Type B pancreatic cell (in vitro differentiated cells): ENCODE measurements at regions not wholly inside any gene's neighbourhood (a gene's known extent, or its start where the extent isn't known, plus 50 kb on each side); places are given as distances from the start of the nearest gene placed in this dataset.

Experiments used
- DNase-seq: peaks from one replicate; pipeline ENCODE4 v3.0.0; 2021; ENCODE audit warnings: mixed read lengths; ENCODE audit not compliant: unreplicated experiment; ENCODE audit errors: extremely low spot score
- H3K27ac Mint-ChIP-seq: 2 replicates; pipeline ENCODE4 v1.8.0; 2021; ENCODE audit warnings: mild to moderate bottlenecking, mixed read lengths
- H3K27me3 Mint-ChIP-seq: 2 replicates; pipeline ENCODE4 v1.8.0; 2021; ENCODE audit warnings: mixed read lengths
- H3K36me3 Mint-ChIP-seq: 2 replicates; pipeline ENCODE4 v1.8.0; 2021; ENCODE audit warnings: mixed read lengths
- H3K4me1 Mint-ChIP-seq: one replicate; pipeline ENCODE4 v1.8.0; 2021; ENCODE audit warnings: mixed read lengths; ENCODE audit not compliant: unreplicated experiment
- H3K4me3 Mint-ChIP-seq: 2 replicates; pipeline ENCODE4 v1.8.0; 2021; ENCODE audit warnings: mild to moderate bottlenecking, mixed read lengths
- H3K9me3 Mint-ChIP-seq: 2 replicates; pipeline ENCODE4 v1.8.0; 2021; ENCODE audit warnings: mixed read lengths
- CTCF ChIP-seq: fragments of 200-600 bp; sonication (generic); conservative IDR thresholded peaks from 2 replicates; pipeline ENCODE4 v1.5.0; 2021; ENCODE audit warnings: antibody characterized with exemption, mild to moderate bottlenecking

- Mint-ChIP-seq H3K36me3 (no peaks in the 10 kb centered on the region), H3K9me3 (no peaks in the 10 kb centered on the region), H3K27ac (no peak overlapping the region), H3K4me1 (peaks cover 23% of the 10 kb centered on the region), H3K4me3 (no peak overlapping the region), H3K27me3 (peaks cover 2% of the 10 kb centered on the region)
- DNase-seq = no peak
- no peak for TF ChIP-seq CTCF
These were observed 102.3 kb upstream of the FRMD1 start for GRCh38 chr6:168181316-168181715.

GRCh38 chr6:168180548-168181011 lies 101.6 kb upstream of the FRMD1 start:
- H3K4me1 Mint-ChIP-seq = peaks cover 23% of the 10 kb centered on the region

GRCh38 chr6:168179702-168180382 lies 100.8 kb upstream of the FRMD1 start:
- Mint-ChIP-seq H3K4me3 (no peak overlapping the region), H3K27ac (no peak overlapping the region), H3K4me1 (peaks cover 23% of the 10 kb centered on the region), H3K9me3 (no peaks in the 10 kb centered on the region), H3K27me3 (peaks cover 2% of the 10 kb centered on the region), H3K36me3 (no peaks in the 10 kb centered on the region)
- no peak for TF ChIP-seq CTCF
- DNase-seq = peak; percentile 60

More at GRCh38 chr6:168180548-168181011, 101.6 kb upstream of the FRMD1 start:
- peak; percentile 60 for DNase-seq
- H3K9me3 Mint-ChIP-seq = no peaks in the 10 kb centered on the region
- no peak overlapping the region for H3K4me3 Mint-ChIP-seq
- no peak for TF ChIP-seq CTCF
- H3K27ac Mint-ChIP-seq = no peak overlapping the region
- no peaks in the 10 kb centered on the region for H3K36me3 Mint-ChIP-seq
- H3K27me3 Mint-ChIP-seq = peaks cover 2% of the 10 kb centered on the region

- peak; percentile 62 for DNase-seq
- Mint-ChIP-seq H3K9me3 (no peaks in the 10 kb centered on the region), H3K27me3 (peaks cover 2% of the 10 kb centered on the region), H3K4me1 (peaks cover 30% of the 10 kb centered on the region), H3K27ac (no peak overlapping the region), H3K4me3 (no peak overlapping the region), H3K36me3 (no peaks in the 10 kb centered on the region)
- TF ChIP-seq CTCF = no peak
These were observed 100.1 kb upstream of the FRMD1 start for GRCh38 chr6:168179133-168179532.

- Mint-ChIP-seq H3K27me3 (peaks cover 2% of the 10 kb centered on the region), H3K4me1 (peaks cover 39% of the 10 kb centered on the region), H3K36me3 (no peaks in the 10 kb centered on the region), H3K27ac (no peak overlapping the region), H3K9me3 (no peaks in the 10 kb centered on the region), H3K4me3 (no peak overlapping the region)
- no peak for TF ChIP-seq CTCF
- peak; percentile 37 for DNase-seq
These were observed 98.3 kb upstream of the FRMD1 start for GRCh38 chr6:168177103-168177891.
